T-helper 2 cell treated with Interferon-gamma antibody and Interleukin-4, amounts not matched to agents 100 ng/mL and 5 ng/mL, for 36 hours (primary cell): ENCODE measurements at regions not wholly inside any gene's neighbourhood (a gene's known extent, or its start where the extent isn't known, plus 50 kb on each side); places are given as distances from the start of the nearest gene placed in this dataset.

ENCODE experiments used
- intact Hi-C: fragments of 100-400 bp; cut with micrococcal nuclease; formaldehyde crosslinking; loops from one replicate; pipeline ENCODE4 v1.15.1; 2023

- intact Hi-C loops = no loop called here
Observed at GRCh38 chr5:89280103-89281037, 397.4 kb upstream of the MEF2C start.

GRCh38 chr5:89279391-89280036, 396.5 kb upstream of the MEF2C start:
- intact Hi-C loops = no loop called here

GRCh38 chr5:89277816-89278215, 394.8 kb upstream of the MEF2C start:
- intact Hi-C loops = no loop called here

- intact Hi-C loops = no loop called here
Observed at GRCh38 chr5:89276566-89277305, 393.8 kb upstream of the MEF2C start.

GRCh38 chr5:89275066-89275855, 392.3 kb upstream of the MEF2C start:
- intact Hi-C loops = no loop called here

GRCh38 chr5:89273289-89273688, 390.3 kb upstream of the MEF2C start:
- intact Hi-C loops = no loop called here

GRCh38 chr5:89270901-89271300, 387.9 kb upstream of the MEF2C start:
- intact Hi-C loops = no loop called here

GRCh38 chr5:89269721-89270120, 386.7 kb upstream of the MEF2C start:
- intact Hi-C loops = no loop called here

GRCh38 chr5:89268460-89268859, 385.5 kb upstream of the MEF2C start:
- intact Hi-C loops = no loop called here

- intact Hi-C loops = no loop called here
Observed at GRCh38 chr5:89267788-89268187, 384.8 kb upstream of the MEF2C start.

- intact Hi-C loops = no loop called here
Observed at GRCh38 chr5:89265511-89266179, 382.7 kb upstream of the MEF2C start.

GRCh38 chr5:89263846-89264245, 380.9 kb upstream of the MEF2C start:
- intact Hi-C loops = no loop called here

GRCh38 chr5:89262030-89262429, 379.0 kb upstream of the MEF2C start:
- intact Hi-C loops = no loop called here

GRCh38 chr5:89260254-89260653, 377.3 kb upstream of the MEF2C start:
- intact Hi-C loops = no loop called here

- intact Hi-C loops = no loop called here
Observed at GRCh38 chr5:89255845-89256463, 373.0 kb upstream of the MEF2C start.

- intact Hi-C loops = no loop called here
Observed at GRCh38 chr5:89253666-89254352, 370.8 kb upstream of the MEF2C start.

- intact Hi-C loops = no loop called here
Observed at GRCh38 chr5:89246864-89247263, 363.9 kb upstream of the MEF2C start.

GRCh38 chr5:89246252-89246651, 363.3 kb upstream of the MEF2C start:
- intact Hi-C loops = no loop called here

GRCh38 chr5:89243611-89244010, 360.6 kb upstream of the MEF2C start:
- intact Hi-C loops = no loop called here

- intact Hi-C loops = no loop called here
Observed at GRCh38 chr5:89241186-89241585, 358.2 kb upstream of the MEF2C start.
